HG03175 (cell line): ENCODE measurements at regions not wholly inside any gene's neighbourhood (a gene's known extent, or its start where the extent isn't known, plus 50 kb on each side); places are given as distances from the start of the nearest gene placed in this dataset.

Source experiments
- ATAC-seq: cut with Tn5 transposase; IDR thresholded peaks from one replicate; pipeline ENCODE4 v1.9.1; 2021; ENCODE audit warnings: mild to moderate bottlenecking, moderate library complexity; ENCODE audit not compliant: unreplicated experiment

- no peak for ATAC-seq
Measured at GRCh38 chr14:32019276-32019675, 57.8 kb upstream of the ARHGAP5 start.

- no peak for ATAC-seq
Measured at GRCh38 chr14:32020882-32021281, 56.2 kb upstream of the ARHGAP5 start.

- ATAC-seq = no peak
Measured at GRCh38 chr14:32021341-32021740, 55.8 kb upstream of the ARHGAP5 start.

GRCh38 chr14:32022525-32022924 is 54.6 kb upstream of the ARHGAP5 start:
- ATAC-seq = no peak

- ATAC-seq = no peak
Measured at GRCh38 chr14:32022938-32023466, 54.1 kb upstream of the ARHGAP5 start.

GRCh38 chr14:32023540-32023939 is 53.6 kb upstream of the ARHGAP5 start:
- ATAC-seq = no peak

GRCh38 chr14:32027255-32027939 is 49.7 kb upstream of the ARHGAP5 start:
- no peak for ATAC-seq
